ENCODE measurements at regions not wholly inside any gene's neighbourhood (a gene's known extent, or its start where the extent isn't known, plus 50 kb on each side); places are given as distances from the start of the nearest gene placed in this dataset.
"Not testable (repeated sequence)": the region's sequence is repeated elsewhere in the genome, so short reads cannot be mapped to it uniquely, and the experiment has no call there.

DNA sequence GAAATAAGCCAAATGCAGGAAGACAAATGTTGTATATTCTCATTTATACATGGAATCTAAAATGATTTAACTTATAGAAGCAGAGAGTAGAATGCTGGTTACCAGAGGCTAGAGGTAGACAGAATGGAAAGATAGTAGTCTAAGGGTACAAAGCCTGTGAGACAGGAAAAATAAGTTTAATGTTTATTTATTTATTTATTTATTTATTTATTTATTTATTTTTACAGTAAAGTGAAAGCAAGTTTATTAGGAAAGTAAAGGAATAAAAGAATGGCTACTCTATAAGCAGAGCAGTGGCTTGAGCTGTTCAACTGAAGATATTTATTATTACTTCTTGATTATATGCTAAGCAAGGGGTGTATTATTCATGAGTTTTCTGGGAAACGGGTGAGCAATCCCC, 203.2 kb downstream of the LAS1L start:
- no peak for DNase-seq

- no peak for DNase-seq
Observed at GRCh38 chrX:65300104-65300809, 234.3 kb downstream of the LAS1L start.

DNA sequence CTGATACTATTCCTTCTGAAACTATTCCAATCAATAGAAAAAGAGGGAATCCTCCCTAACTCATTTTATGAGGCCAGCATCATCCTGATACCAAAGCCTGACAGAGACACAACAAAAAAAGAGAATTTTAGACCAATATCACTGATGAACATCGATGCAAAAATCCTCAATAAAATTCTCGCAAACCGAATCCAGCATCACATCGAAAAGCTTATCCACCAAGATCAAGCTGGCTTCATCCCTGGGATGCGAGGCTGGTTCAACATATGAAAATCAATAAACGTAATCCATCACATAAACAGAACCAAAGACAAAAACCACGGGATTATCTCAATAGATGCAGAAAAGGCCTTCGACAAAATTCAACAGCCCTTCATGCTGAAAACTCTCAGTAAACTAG, 251.7 kb downstream of the LAS1L start:
- DNase-seq: not testable (repeated sequence)

DNA sequence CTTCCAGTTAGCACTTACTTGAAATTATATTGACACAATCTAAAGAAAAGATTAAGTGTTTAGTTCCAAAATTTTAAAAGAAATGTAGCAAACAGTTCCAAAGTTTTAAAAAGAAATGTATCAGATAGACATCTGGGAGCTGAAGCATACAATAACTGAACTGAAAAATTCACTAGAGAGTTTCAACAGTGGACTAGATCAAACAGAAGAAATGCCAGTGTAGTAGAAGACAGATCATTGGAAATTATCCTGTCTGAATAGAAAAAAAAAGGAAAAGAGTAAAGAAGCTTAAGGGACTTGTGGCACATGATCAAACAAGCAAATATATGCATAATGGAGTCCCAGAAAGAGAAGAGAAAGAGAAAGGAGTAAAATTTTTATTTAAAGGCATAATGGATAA, 261.4 kb downstream of the LAS1L start:
- DNase-seq: no peak

GRCh38 chrX:65266482-65266881, 268.1 kb downstream of the LAS1L start:
- no peak for DNase-seq

DNA sequence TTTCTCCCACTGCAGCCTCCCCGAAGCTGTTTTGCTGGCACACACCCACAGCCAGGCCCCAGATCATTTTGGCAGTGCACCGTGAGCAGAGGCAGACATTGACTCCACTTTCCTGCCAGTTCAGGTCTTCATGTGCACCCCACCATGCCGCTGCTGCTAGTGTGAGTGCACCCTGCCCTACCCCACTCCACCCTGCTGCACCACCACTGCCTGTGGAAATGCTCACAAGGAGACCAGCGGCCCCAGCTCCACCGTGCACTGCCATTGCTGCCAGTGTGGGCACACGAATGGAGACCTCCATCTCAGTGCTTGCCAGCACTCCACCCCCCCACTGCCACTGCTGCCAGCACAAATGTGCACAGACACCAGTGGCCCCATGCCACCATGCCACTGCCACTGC, 277.6 kb upstream of the ZC4H2 start:
- DNase-seq: no peak

DNA sequence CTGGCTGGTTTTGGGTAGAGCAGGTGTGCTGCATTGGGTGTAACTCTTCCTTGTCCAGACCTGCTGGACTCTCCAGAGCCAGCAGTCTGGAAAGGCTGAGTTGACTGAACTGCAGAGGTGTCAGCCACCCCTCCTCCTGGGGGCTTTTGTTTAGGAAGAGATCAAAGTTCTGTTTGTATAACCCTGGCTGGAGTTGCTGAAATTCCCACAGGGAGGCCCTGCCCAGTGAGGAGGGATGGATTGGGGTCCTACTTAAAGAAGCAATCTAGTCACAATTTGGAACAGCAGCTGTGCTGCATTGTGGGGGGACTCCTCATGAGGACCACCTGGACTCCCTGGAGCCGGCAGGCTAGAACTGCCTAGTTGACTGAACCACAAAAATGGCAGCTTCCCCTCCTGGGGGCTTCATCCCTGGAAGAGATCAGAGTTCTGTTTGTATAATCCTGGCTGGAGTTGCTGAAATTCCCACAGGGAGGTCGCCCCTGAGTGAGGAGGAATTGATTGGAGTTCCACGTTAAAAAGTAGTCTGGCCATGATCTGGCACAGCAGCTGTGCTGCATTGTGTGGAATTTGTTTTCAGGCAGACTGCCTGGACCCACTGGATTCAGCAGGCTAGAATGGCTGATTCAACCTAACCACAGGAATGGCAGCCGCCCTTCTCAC, 264.9 kb upstream of the ZC4H2 start:
- DNase-seq: no peak

DNA sequence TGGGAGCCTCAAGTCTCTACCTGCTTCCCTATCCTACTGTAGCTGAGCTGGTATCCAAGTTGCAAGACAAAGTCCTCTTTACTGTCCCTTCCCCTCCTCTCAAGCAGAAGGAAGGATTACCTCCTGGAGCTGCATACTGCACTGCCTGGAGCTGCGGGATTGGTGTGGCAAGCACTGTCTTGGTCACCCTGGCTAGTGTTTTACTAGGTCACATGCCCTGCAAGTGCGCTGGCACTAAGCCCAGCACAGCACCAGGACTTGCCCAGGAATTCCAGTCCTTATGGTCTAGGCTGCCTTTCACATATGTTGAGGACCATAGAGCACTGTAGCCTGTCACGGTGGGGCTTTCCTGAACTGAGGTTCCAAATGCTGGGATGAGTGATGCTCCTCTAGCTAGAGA, 227.3 kb upstream of the ZC4H2 start:
- no peak for DNase-seq

- no peak for DNase-seq
Observed at GRCh38 chrX:65196758-65197360, 220.6 kb upstream of the ZC4H2 start.

GRCh38 chrX:65195621-65196020, 219.4 kb upstream of the ZC4H2 start:
- DNase-seq: no peak

- DNase-seq: no peak
Observed at GRCh38 chrX:65194547-65194946, 218.3 kb upstream of the ZC4H2 start.

- not testable (repeated sequence) for DNase-seq
Observed at GRCh38 chrX:65163325-65163724, 187.1 kb upstream of the ZC4H2 start.

GRCh38 chrX:65148232-65148631, 172.0 kb upstream of the ZC4H2 start:
- DNase-seq: no peak

DNA sequence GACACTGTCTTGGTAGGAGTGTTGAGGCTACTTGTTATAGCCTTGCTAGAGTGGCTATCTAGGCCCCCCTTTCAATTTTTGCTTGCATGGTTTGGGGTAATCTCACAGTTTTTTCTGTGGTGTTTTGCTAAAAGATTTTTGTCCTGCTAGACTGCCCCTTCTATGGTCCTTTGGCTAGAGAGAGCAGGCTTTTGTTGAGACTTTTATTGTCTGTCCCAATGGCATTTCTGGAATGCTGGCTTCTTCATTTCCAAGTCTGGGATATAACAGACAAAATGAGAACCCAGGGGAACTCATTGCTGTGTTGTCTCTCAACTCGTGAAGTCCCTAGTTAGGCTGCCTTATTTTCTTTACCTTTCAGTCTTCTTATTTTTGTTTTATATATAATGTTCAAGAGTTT, 160.2 kb upstream of the ZC4H2 start:
- DNase-seq: no peak

DNA sequence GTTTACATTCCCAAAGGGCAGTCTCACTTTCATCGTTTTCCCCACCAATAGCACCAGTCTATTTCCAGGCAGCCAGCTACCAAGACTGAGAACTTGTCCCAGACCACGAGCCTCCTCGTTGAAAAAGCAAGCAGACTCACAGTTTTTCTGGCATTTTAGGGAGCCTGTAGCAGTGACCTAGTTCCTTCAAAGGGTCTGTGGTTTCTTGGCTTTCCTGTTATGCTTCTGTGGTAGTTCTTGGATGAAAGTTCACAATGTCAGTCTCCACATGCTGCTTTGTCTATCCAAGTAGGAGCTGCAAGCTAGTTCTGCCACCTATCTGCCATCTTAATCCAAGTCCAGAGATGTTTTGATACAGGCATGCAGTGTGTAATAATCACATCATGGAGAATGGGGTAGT, 151.6 kb upstream of the ZC4H2 start:
- DNase-seq: no peak

GRCh38 chrX:65098851-65099250, 122.6 kb upstream of the ZC4H2 start:
- no peak for DNase-seq

DNA sequence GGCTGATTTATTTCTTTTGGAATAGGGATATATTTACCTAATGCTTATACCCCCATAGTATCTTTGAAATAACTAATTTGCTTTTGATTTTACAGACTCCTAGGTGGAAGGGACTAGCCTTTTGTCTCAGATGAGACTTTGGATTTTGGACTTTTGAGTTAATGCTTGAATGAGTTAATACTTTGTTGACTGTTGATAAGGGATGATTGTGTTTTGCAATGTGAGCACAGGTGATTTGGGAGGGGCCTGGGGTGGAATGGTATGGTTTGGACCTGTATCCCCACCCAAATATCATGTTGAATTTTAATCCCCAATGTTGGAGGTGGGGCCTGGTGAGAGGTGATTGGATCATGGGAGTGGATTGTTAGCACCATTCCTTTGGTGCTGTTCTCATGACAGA, 117.4 kb upstream of the ZC4H2 start:
- DNase-seq: no peak

DNA sequence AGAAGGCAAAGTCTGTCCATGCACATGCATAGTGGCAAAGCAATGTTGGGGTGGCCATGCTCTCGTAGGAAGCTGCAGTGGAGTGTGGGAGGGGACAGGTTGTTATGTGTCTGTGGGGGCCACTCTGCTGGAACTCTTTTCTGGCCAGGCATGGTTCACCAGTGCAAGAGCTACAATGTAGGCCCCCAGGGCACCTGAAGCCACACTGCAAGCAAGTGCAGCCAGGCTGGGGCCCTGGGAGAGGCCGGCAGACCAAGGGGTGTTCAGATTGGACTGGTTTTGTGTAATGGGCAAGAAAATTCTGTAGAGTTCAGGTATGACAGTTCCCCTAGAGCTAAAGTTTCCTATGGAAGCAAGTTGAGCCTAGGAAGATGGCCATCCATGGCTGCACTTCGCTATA, 97.0 kb upstream of the ZC4H2 start:
- DNase-seq: no peak

DNA sequence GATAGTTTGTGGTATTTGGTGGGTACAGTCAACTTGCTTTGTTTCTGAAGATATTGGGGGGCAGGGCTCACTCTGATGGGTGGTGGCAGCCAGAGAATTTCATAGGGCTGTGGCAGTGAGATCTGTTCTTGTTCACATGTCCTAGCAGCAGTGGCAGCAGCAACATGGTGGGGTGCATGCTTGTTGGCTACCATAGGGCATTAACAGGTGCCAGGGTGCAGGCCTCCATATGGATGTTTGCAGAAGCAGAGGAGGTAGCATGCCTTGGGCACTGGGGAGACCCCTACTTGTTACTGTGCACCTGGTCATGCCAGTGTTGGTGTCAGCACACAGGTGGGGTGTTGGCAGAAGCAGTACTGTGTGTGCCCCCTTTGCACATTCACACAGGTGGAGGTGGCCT, 96.3 kb upstream of the ZC4H2 start:
- no peak for DNase-seq

DNA sequence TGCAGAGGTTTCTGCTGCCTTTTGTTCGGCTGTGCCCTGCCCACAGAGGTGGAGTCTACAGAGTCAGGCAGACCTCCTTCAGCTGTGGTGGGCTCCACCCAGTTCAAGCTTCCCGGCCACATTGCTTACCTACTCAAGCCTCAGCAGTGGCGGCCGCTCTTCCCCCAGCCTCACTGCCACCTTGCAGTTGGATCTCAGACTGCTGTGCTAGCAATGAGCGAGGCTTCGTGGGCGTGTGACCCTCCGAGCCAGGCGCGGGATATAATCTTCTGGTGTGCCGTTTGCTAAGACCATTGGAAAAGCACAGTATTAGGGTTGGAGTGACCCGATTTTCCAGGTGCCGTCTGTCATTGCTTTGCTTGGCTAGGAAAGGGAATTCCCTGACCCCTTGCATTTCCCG, 82.4 kb upstream of the ZC4H2 start:
- not testable (repeated sequence) for DNase-seq

DNA sequence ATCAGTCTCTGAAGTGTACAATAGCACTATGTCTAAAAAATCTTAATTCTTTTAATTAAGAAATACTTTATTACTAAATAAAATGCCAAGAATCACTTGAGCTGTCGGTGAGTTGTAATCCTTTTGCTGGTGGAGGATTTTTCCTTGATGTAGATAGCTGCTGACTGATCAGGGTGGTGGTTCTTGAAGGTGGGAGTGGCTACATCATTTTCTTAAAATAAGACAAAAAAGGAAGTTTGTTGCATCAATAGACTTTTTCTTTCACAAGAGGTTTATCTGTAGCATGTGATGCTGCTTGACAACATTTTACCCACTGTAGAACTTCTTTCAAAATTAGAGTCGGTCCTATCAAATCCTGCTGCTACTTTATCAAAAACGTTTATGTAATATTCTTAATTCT, 68.8 kb upstream of the ZC4H2 start:
- DNase-seq: no peak

DNA sequence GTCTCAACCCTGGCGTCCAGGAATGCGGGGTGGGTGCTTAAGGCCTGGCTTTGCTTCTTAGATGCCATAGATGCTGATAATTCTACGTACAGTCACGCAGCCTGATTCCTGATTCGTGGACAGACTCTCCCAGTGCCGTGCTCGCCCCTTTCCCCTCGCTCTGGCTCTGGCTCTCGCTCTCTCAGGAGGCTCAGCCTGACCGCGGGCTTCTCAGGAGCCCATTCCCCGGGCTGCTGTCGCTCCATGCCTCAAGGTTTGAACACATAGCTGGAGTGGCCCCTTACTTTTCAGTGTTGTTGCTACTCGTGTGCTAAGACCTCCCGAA, 59.2 kb upstream of the ZC4H2 start:
- DNase-seq: peak; percentile 63

DNA sequence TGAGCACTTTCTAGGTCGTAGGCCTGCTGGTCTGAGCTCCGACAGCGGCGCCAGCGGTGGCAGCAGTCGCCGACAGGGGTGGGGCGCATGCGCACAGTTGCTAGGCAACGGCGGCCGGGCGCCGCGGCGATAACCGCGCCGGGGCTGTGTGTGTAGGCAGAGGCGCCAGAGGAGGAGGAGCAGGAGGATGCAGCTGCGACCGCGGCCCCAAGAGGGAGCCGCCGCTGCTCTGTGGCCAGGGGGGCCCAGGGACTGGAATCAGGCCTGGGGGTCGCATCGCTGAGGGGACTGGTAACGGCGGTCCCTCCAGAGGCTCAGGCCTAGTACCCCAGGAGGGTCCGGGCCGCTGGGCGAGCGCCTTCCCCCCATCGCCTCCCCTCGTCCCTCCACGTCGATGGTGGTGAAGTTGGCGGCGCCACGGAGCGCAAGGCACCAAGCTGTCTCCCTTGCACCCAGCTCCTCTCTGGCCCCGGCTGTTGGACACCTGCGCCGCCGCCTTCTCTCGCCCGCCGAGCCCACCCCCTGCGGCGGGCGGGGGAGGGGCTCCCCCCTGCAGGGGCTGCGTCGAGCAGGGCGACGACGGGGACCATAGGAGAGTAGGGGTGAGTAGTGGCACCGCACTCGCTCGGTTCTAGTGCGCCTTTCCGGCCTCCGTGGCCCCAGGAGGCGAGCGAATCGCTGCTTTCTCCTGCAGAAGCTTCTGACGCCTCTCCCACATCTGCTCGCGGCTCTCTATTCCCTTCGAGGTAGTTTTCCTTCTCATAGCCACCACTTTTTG, 58.6 kb upstream of the ZC4H2 start, which contains the start of gene ZC3H12B:
Gene ZC3H12B, plus strand, starts transcription at position 159 of the 778 bp plus-strand sequence.
- DNase-seq: peak; percentile 63

GRCh38 chrX:65034292-65034667, 58.0 kb upstream of the ZC4H2 start:
- DNase-seq: peak; percentile 2

Measured in kidney glomerular epithelial cell (primary cell).